PFSK-1 (cell line): ENCODE measurements at regions not wholly inside any gene's neighbourhood (a gene's known extent, or its start where the extent isn't known, plus 50 kb on each side); places are given as distances from the start of the nearest gene placed in this dataset.

Source experiments
- POLR2AphosphoS5 ChIP-seq: IDR thresholded peaks from 2 replicates; pipeline ENCODE4 v1.6.1; 2012; ENCODE audit warnings: low read depth, mild to moderate bottlenecking, control low read depth, low read length, moderate library complexity
- REST ChIP-seq, 2 experiments: IDR thresholded peaks; 2 replicates each; pipeline versions ENCODE4 v1.6.1 to v1.8.0; 2011 to 2012; ENCODE audit warnings: low read depth in 2 of 2, low read length in 2 of 2, control low read depth in 1 of 2, inconsistent platforms in 1 of 2, mild to moderate bottlenecking in 1 of 2, moderate library complexity in 1 of 2; ENCODE audit not compliant: insufficient read depth in 1 of 2

GRCh38 chr1:79660129-79660528 lies 653.6 kb upstream of the ADGRL4 start:
- no peak for TF ChIP-seq POLR2AphosphoS5
- no peak for TF ChIP-seq REST (IDR thresholded peaks at IDR 0.05; ENCODE audit: insufficient read depth in 1 of 2, low read depth in 2 of 2, low read length in 2 of 2)
